OCI-LY3 (cell line): ENCODE measurements at regions not wholly inside any gene's neighbourhood (a gene's known extent, or its start where the extent isn't known, plus 50 kb on each side); places are given as distances from the start of the nearest gene placed in this dataset.

ENCODE experiments used
- H2AFZ ChIP-seq: fragments of 200-600, 300-600 bp; shearing (Covaris generic); 2 replicates; pipeline ENCODE4 v1.6.0; 2014; ENCODE audit warnings: antibody characterized with exemption, low read depth, low read length
- H3K27ac ChIP-seq: fragments of 200-600, 300-600 bp; sonication (generic); 2 replicates; pipeline ENCODE4 v1.5.1; 2014; ENCODE audit warnings: mild to moderate bottlenecking, low read length, moderate library complexity, mixed read lengths
- H3K27me3 ChIP-seq: fragments of 200-600, 300-600 bp; sonication (generic); 2 replicates; pipeline ENCODE4 v1.6.1; 2014; ENCODE audit warnings: low read depth, low read length, mixed read lengths
- H3K36me3 ChIP-seq: fragments of 200-600, 300-600 bp; sonication (generic); replicated peaks from 2 replicates; pipeline ENCODE3; 2014; ENCODE audit warnings: low read depth, low read length, mixed read lengths
- H3K4me1 ChIP-seq: fragments of 300-600, 200-600 bp; sonication (generic); 2 replicates; pipeline ENCODE4 v1.6.1; 2014; ENCODE audit warnings: low read length, mixed read lengths
- H3K4me2 ChIP-seq: fragments of 200-600, 300-600 bp; sonication (generic); 2 replicates; pipeline ENCODE4 v1.6.1; 2014; ENCODE audit warnings: low read length, mixed read lengths
- H3K4me3 ChIP-seq: fragments of 300-600, 200-600 bp; sonication (generic); 2 replicates; pipeline ENCODE4 v1.5.1; 2014; ENCODE audit warnings: antibody characterized with exemption, mild to moderate bottlenecking, low read length, moderate library complexity
- H3K79me2 ChIP-seq: fragments of 300-600, 200-600 bp; shearing (Covaris generic); 2 replicates; pipeline ENCODE4 v1.6.1; 2014; ENCODE audit warnings: mild to moderate bottlenecking, low read length, mixed read lengths
- H3K9ac ChIP-seq: fragments of 300-600, 200-600 bp; shearing (Covaris generic); 2 replicates; pipeline ENCODE4 v1.6.0; 2014; ENCODE audit warnings: mild to moderate bottlenecking, low read length, moderate library complexity
- H3K9me3 ChIP-seq: fragments of 200-600, 300-600 bp; shearing (Covaris generic); 2 replicates; pipeline ENCODE4 v1.6.1; 2014; ENCODE audit warnings: low read length, mixed read lengths; ENCODE audit not compliant: insufficient read depth
- H4K20me1 ChIP-seq: fragments of 200-600, 300-600 bp; sonication (generic); 2 replicates; pipeline ENCODE4 v1.6.1; 2016; ENCODE audit warnings: low read length, mixed read lengths; ENCODE audit not compliant: insufficient read depth
- CTCF ChIP-seq: fragments of 200-600, 300-600 bp; sonication (generic); IDR thresholded peaks from 2 replicates; pipeline ENCODE4 v1.5.1; 2014; ENCODE audit warnings: antibody characterized with exemption, low read length, low read depth
- EZH2phosphoT487 ChIP-seq: fragments of 200-600 bp; shearing (Covaris generic); IDR thresholded peaks from 2 replicates; pipeline ENCODE4 v1.6.1; 2018; ENCODE audit warnings: antibody characterized with exemption, mixed run types, low read depth

GRCh38 chr13:97526556-97526955 lies 92.6 kb downstream of the RAP2A start:
- Histone ChIP-seq H3K4me3 (no peak overlapping the region), H3K36me3 (no peaks in the 10 kb centered on the region), H3K9ac (no peak overlapping the region), H2AFZ (no peak overlapping the region), H3K27me3 (no peaks in the 10 kb centered on the region), H3K79me2 (no peaks in the 10 kb centered on the region), H3K4me1 (no peaks in the 10 kb centered on the region), H3K27ac (no peak overlapping the region), H3K9me3 (no peaks in the 10 kb centered on the region), H4K20me1 (no peaks in the 10 kb centered on the region), H3K4me2 (no peak overlapping the region)
- no peak for TF ChIP-seq CTCF
- TF ChIP-seq EZH2phosphoT487 = no peak

- Histone ChIP-seq H3K27me3 (no peaks in the 10 kb centered on the region), H3K27ac (no peak overlapping the region), H4K20me1 (no peaks in the 10 kb centered on the region), H3K4me1 (no peaks in the 10 kb centered on the region), H3K4me3 (no peak overlapping the region), H2AFZ (no peak overlapping the region), H3K36me3 (no peaks in the 10 kb centered on the region), H3K4me2 (no peak overlapping the region), H3K9ac (no peak overlapping the region), H3K79me2 (no peaks in the 10 kb centered on the region), H3K9me3 (no peaks in the 10 kb centered on the region)
- TF ChIP-seq EZH2phosphoT487 (no peak), CTCF (no peak)
These were observed 94.5 kb downstream of the RAP2A start for GRCh38 chr13:97528518-97528917.

GRCh38 chr13:97534540-97534939 lies 100.6 kb downstream of the RAP2A start:
- Histone ChIP-seq H2AFZ (no peak overlapping the region), H3K36me3 (no peaks in the 10 kb centered on the region), H3K79me2 (no peaks in the 10 kb centered on the region), H3K9ac (no peak overlapping the region), H3K4me2 (no peak overlapping the region), H3K4me1 (peaks cover 9% of the 10 kb centered on the region), H3K9me3 (no peaks in the 10 kb centered on the region), H4K20me1 (no peaks in the 10 kb centered on the region), H3K27ac (no peak overlapping the region), H3K4me3 (no peak overlapping the region), H3K27me3 (no peaks in the 10 kb centered on the region)
- TF ChIP-seq CTCF = no peak

GRCh38 chr13:97535614-97536013 lies 101.6 kb downstream of the RAP2A start:
- no peak overlapping the region for H3K4me2 ChIP-seq
- no peaks in the 10 kb centered on the region for H3K36me3 ChIP-seq
- no peaks in the 10 kb centered on the region for H3K27me3 ChIP-seq
- no peak overlapping the region for H3K4me3 ChIP-seq
- no peak overlapping the region for H3K9ac ChIP-seq
- peaks cover 13% of the 10 kb centered on the region for H3K4me1 ChIP-seq
- no peaks in the 10 kb centered on the region for H3K79me2 ChIP-seq
- no peak overlapping the region for H3K27ac ChIP-seq
- no peak for TF ChIP-seq EZH2phosphoT487
- no peak overlapping the region for H2AFZ ChIP-seq
- no peaks in the 10 kb centered on the region for H3K9me3 ChIP-seq
- H4K20me1 ChIP-seq = no peaks in the 10 kb centered on the region

GRCh38 chr13:97537110-97537509 lies 103.1 kb downstream of the RAP2A start:
- H3K36me3 ChIP-seq = no peaks in the 10 kb centered on the region

More at GRCh38 chr13:97537110-97537509, 103.1 kb downstream of the RAP2A start:
- no peak overlapping the region for H3K27ac ChIP-seq
- H3K4me3 ChIP-seq = no peak overlapping the region
- H3K9ac ChIP-seq = no peak overlapping the region
- no peak for TF ChIP-seq EZH2phosphoT487
- TF ChIP-seq CTCF = no peak
- H3K4me2 ChIP-seq = no peak overlapping the region
- H3K79me2 ChIP-seq = no peaks in the 10 kb centered on the region
- H3K4me1 ChIP-seq = peaks cover 13% of the 10 kb centered on the region
- no peaks in the 10 kb centered on the region for H3K27me3 ChIP-seq
- no peaks in the 10 kb centered on the region for H3K9me3 ChIP-seq
- H2AFZ ChIP-seq = no peak overlapping the region
- no peaks in the 10 kb centered on the region for H4K20me1 ChIP-seq
